ENCODE measurements at regions not wholly inside any gene's neighbourhood (a gene's known extent, or its start where the extent isn't known, plus 50 kb on each side); places are given as distances from the start of the nearest gene placed in this dataset.

GRCh38 chr16:73403291-73403690 is 355.4 kb upstream of the ZFHX3 start:
- TF ChIP-seq CTCF (IDR thresholded peaks at IDR 0.05) (no peak), POLR2A (IDR thresholded peaks at IDR 0.05) (no peak)

All from right lobe of liver (tissue), 4 donors.